SKM-1 (cell line): ENCODE measurements at regions not wholly inside any gene's neighbourhood (a gene's known extent, or its start where the extent isn't known, plus 50 kb on each side); places are given as distances from the start of the nearest gene placed in this dataset.

Source experiments
- DNase-seq: peaks from one replicate; lab custom pipeline; 2025; ENCODE audit not compliant: unreplicated experiment; lab: John Stamatoyannopoulos, UW

DNA sequence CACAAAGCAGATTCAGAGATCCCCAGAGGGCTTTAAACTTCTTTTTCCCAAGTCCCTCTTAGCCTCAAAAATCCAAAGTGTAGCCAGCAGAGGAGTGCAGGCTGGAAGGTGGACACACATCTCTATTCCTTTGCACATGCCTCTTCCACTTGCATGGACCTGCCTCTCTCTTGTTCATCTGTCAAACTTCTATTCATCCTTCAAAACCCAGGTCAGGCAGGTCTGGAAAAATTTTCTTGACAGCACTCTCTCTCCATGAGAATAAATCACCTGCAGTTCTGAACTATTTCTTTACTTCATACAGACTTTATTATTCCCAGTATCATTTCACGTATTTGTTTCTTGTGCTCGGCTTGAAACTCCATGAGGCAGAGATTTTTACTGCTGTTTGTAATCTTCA is 127.5 kb downstream of the SS18 start:
- no peak for DNase-seq

- DNase-seq = no peak
Observed at GRCh38 chr18:25962176-25962575, 128.2 kb downstream of the SS18 start.

GRCh38 chr18:25957017-25957416 is 133.4 kb downstream of the SS18 start:
- no peak for DNase-seq

DNA sequence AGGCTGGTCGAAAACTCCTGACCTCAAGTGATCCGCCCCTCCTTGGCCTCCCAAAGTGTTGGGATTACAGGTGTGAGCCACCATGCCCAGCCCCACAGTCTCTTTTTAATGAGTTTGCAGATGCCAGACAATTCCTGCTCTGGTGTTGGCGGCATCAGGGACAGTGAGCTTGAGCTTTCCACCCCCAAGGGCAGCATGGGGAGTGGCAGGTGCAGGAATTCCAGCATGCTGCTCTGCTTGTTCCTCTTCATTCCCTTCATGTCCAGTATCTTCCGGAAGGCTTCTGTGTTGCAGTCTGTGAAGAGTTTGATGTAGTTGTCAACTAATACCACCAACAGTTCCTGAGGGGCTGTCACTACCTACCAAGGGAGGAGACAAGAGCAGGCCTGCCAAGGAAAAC is 137.3 kb downstream of the SS18 start:
- no peak for DNase-seq

GRCh38 chr18:25950321-25950720 is 140.1 kb downstream of the SS18 start:
- no peak for DNase-seq

DNA sequence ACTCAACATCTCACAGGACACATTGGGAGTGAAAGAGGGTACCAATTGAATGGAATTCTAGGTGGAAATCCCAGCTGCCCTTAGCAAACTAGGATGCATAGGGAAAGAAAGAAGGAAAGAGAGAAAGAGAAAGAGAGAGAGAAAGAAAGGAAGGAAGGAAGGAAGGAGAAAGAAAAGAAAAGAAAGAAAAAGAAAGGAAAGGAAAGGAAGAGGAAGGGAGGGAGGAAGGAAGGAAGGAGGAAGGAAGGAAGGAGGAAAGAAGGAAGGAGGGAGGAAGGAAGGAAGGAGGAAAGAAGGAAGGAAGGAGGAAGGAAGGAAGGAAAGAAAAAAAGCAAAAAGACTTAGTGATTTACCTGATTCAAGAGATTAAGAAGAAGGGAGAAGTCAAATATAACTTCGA is 143.9 kb downstream of the SS18 start:
- no peak for DNase-seq

GRCh38 chr18:25935356-25935755 is 155.1 kb downstream of the SS18 start:
- no peak for DNase-seq

- no peak for DNase-seq
Observed at GRCh38 chr18:25931126-25931525, 159.3 kb downstream of the SS18 start.

GRCh38 chr18:25929787-25930186 is 160.6 kb downstream of the SS18 start:
- DNase-seq = no peak

- no peak for DNase-seq
Observed at GRCh38 chr18:25927830-25928229, 162.6 kb downstream of the SS18 start.

DNA sequence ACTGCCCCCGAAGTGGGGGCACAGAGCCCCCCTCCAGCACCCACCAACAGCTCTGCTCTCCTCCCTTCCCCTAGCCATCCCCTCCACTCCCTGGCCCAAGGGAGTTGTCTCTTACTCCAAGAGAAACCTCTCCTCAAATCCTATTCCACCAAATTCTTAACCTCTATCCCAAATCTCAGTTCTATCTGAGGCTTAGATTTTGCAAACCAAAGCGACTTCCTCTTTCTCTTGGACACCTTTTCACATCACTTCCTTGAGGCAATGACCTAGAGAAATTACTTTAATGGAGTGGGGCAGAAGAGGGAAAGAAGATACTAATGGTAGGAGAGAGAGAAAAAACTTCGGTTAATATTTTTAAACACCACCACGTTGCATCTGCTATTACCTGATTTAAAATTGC is 167.2 kb downstream of the SS18 start:
- no peak for DNase-seq

- DNase-seq = peak; percentile 14
Observed at GRCh38 chr18:25921677-25922421, 168.6 kb downstream of the SS18 start.

DNA sequence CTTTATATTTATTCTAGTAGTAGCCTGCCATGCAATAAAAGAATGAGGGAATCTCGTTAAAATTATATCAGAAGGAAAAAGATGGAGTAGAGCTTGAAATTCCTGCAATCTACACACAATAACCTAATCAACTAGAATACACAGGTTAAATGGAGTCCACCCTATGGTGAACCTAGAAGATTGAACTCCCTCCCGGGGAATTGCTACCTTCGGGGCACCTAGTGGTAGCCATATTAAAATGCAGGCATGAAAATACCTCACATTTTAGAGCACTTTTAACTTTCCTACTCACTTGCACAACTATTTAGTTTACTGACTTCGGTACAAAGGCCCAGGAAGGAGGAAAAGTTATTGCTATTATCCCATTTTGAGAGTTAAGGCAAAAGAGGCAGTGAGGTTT is 174.5 kb downstream of the SS18 start:
- DNase-seq = no peak

DNA sequence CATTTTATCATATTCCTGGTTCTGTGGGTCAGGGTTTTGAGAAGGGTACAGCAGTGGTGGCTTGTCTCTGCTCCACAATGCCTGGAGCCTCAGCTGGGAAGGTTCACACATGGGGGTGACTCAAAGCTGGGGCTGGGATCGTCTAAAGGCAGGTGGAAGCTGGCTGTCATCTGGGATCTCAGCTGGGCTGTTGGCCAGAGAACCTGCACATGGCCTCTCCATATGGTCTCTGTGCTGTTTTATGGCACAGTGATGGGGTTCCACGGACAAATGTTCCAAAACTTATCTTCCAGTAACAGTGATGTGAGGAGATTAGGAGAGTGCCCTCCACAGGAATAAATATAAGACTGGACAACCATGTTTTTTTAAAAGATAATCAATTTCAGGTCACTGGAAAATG is 191.4 kb downstream of the SS18 start:
- DNase-seq = no peak

GRCh38 chr18:25896956-25897355 is 193.5 kb downstream of the SS18 start:
- no peak for DNase-seq

DNA sequence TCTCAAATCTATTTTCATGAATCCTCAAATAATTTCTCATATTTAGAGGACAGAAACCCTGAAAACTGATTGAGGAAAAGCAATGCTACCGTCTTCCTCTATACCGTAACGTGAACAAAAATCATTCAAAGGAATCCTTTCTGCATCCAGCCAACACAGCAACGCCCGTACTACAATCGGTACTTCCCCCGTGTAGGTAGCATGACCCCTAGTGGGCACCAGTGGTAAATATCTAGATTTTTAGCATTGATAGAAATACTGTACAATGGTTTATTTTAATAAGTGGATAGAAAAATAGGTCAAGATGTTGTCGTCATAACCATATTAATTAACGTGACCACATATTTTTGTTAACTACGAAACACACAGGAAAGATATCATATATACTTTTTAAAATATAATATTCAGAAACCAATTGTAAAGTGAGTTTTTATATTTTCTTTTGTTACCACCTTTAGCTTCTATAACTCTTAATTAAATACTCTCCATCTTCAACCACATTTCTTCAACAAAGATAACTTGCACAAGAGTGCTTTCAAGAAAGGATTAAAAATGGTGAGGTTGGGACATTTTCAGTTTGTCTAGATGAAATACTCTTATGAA is 194.1 kb downstream of the SS18 start:
- no peak for DNase-seq

GRCh38 chr18:25895518-25895917 is 194.9 kb downstream of the SS18 start:
- no peak for DNase-seq

DNA sequence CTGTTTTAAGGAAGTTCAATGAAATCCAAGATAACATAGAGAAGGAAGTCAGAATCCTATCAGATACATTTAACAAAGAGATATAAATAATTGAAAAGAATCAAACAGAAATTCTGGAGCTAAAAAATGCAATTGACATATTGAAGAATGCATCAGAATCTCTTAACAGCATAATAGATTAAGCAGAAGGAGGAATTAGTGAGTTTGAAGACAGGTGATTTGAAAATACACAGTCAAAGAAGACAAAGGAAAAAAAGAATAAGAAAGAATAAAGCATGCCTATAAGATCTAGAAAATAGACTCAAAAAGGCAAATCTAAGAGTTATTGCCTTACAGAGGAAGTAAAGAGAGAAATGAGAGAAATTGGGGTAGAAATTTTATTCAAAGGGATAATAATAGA is 204.1 kb downstream of the SS18 start:
- DNase-seq = no peak

- no peak for DNase-seq
Observed at GRCh38 chr18:25883091-25883490, 207.3 kb downstream of the SS18 start.

GRCh38 chr18:25881149-25881548 is 209.3 kb downstream of the SS18 start:
- no peak for DNase-seq

DNA sequence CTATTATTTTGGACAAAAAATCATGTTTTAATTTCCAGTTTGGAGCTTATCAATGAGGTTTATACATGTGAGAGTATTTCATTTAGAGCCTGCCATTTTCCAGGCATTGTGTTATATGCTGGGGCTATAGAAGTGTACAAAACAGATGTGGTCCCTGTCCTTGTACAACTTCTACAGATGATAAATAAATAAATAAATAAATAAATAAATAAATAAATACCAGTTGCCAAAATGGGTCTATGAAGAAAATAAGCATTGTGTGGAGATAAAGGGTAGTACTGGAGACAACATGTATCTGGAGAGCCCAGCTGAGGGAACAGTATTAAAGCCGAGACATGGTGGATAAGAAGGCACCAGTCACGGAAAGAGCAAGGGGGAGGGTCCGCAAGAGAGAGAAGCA is 210.0 kb downstream of the SS18 start:
- no peak for DNase-seq

- DNase-seq = no peak
Observed at GRCh38 chr18:25876330-25876948, 214.0 kb downstream of the SS18 start.
